ENCODE measurements at regions not wholly inside any gene's neighbourhood (a gene's known extent, or its start where the extent isn't known, plus 50 kb on each side); places are given as distances from the start of the nearest gene placed in this dataset.
"Not testable (repeated sequence)": the region's sequence is repeated elsewhere in the genome, so short reads cannot be mapped to it uniquely, and the experiment has no call there.

DNA sequence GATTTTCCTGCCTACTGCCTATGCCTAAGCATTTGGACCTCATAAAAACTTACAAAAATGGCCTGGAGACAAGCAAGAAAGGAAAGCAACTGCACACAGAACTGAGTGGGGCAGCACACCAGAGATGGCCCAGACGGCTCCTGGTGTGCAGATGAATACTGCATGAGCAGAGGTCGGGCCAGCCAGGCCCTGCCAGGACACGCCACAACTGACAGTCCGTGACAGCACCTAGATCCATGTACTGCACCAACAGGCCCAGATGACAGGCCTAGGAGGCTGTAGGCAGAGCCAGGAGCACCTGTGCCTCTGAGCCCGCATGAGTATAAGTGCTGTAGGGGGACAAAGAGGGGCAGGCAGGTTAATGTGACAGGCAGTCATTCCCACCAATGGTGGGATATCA is 160.2 kb downstream of the IGLL1 start:
- H3K4me3 Mint-ChIP-seq, result no peak overlapping the region

DNA sequence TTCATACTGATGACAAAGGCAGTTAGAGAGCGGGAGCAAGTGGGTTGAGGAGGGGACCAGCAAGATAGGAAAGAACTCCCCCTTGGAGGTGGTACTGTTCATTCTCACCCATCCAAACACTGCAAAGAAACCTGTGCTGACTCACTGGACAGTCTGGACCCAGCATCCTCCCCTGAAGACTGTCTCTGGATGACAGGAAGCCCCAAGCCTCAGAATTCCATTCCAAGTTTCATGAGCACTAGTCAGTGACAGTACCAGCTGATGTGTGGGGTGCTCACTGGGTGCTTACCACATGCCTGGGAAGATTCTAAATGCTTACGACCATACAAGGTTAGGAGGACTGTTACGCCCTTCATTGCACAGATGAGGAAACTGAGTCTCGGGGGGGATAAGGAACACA is 160.9 kb downstream of the IGLL1 start:
- no peaks in the 10 kb centered on the region for H3K36me3 Mint-ChIP-seq (ENCODE audit: low read depth)
- H3K4me3 Mint-ChIP-seq, result no peak overlapping the region
- no peaks in the 10 kb centered on the region for H3K9me3 Mint-ChIP-seq
- no peaks in the 10 kb centered on the region for H3K4me1 Mint-ChIP-seq (ENCODE audit: low read depth)
- H3K27me3 Mint-ChIP-seq, result peaks cover 4% of the 10 kb centered on the region
- H3K27ac Mint-ChIP-seq, result no peak overlapping the region

More for the DNA sequence above, 160.2 kb downstream of the IGLL1 start:
- Mint-ChIP-seq H3K9me3 (no peaks in the 10 kb centered on the region), H3K27ac (no peak overlapping the region), H3K27me3 (peaks cover 4% of the 10 kb centered on the region), H3K4me1 (ENCODE audit: low read depth) (no peaks in the 10 kb centered on the region), H3K36me3 (ENCODE audit: low read depth) (no peaks in the 10 kb centered on the region)

DNA sequence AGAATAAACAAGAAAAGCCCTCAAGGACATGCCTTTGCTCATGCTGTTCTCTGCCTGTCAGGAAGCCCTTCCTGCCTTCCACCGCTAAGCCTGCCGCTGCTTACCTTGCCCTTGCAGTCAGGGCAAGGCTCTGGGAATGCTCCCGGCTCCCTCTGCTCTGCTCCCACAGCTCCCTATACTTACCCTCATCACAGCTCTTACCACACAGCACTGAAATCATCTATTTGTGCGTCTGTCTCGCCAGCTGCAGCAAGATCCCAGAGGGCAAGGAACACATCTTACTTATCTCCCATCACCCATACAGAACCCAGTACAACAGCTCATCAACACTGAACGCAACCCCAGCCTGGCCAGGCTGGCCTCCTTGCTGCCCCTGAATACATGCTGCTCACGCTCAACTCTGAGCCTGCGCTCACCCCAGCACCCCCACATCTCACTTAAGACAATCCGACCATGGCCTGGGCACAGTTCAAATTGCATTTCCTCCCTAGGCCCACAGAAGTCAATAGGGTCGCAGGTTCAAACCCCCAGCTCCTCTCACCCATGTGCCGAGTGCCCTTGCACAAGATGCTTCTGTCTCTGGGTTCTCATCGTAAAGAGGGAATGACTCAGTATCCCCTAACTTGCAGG is 161.8 kb downstream of the IGLL1 start:
- Mint-ChIP-seq H3K4me1 (ENCODE audit: low read depth) (no peaks in the 10 kb centered on the region), H3K36me3 (ENCODE audit: low read depth) (no peaks in the 10 kb centered on the region), H3K27me3 (peaks cover 4% of the 10 kb centered on the region), H3K4me3 (no peak overlapping the region), H3K27ac (no peak overlapping the region), H3K9me3 (no peaks in the 10 kb centered on the region)

DNA sequence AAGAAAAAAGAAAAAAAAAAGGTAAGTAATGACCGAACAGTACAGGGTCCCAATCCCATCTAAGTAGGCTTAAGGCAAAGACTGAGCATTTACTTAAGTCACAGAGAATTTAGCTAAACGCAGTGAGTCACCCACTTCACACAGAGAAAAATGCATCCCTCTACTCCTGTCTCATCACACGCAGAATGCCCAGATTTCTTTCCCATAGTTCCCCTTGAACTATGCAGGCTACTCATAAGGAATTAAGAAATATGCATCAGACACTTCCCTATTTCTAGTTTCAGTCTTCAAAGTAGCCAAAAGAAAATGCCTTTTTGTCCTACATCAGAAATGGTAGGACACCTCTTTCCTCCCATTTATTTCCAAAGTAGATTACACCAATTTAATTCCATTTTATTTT is 162.8 kb downstream of the IGLL1 start:
- H3K4me1 Mint-ChIP-seq (ENCODE audit: low read depth); H3K36me3 Mint-ChIP-seq (ENCODE audit: low read depth); H3K27ac Mint-ChIP-seq; H3K27me3 Mint-ChIP-seq; H3K4me3 Mint-ChIP-seq; H3K9me3 Mint-ChIP-seq: not testable (repeated sequence)

DNA sequence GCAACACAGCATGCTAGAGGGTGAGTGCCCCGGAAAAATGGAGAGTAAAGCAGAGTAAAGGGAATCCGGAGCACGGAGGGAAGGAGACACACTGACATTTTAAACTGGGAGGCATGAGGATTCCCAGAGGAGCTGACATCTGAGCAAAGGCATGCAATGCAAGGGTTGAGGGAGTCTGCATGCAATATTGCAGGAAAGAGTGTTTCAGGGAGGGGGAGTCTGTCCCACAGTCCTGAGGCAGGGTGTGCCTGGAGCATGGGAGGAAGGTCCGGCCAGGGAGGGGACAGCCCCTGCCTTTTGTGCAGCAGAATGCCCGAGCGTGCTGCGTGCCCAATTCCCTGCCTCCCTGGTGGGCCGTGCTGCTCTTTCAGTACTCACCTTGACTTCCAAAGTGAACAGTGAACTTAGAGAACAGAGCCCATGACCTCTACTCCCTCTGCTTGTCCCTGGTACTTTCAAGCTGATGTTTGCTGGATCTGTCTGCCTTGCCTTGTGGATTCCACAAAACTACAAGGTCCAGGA is 163.9 kb downstream of the IGLL1 start:
- H3K9me3 Mint-ChIP-seq; H3K36me3 Mint-ChIP-seq (ENCODE audit: low read depth); H3K27ac Mint-ChIP-seq; H3K27me3 Mint-ChIP-seq; H3K4me1 Mint-ChIP-seq (ENCODE audit: low read depth); H3K4me3 Mint-ChIP-seq: not testable (repeated sequence)

DNA sequence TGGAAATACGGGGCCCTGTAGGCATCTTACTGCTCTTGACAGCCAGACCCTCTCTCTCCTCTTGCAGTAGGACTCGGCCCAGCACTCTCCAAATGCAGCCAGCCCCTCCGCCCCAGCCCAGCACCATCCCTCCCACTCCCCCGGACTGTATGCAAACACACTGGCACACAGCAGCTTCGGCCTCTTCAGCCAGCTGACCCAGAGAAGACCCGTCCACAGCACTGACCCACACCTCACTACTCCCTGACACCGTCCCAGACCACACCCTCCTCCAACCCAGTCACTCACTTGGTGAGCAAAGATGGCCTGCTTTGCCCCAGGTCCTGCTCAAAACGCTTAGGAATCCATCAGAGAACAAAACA is 164.6 kb downstream of the IGLL1 start:
- Mint-ChIP-seq H3K4me3 (no peak overlapping the region), H3K27ac (no peak overlapping the region), H3K36me3 (ENCODE audit: low read depth) (no peaks in the 10 kb centered on the region), H3K27me3 (peaks cover 4% of the 10 kb centered on the region), H3K9me3 (no peaks in the 10 kb centered on the region), H3K4me1 (ENCODE audit: low read depth) (peaks cover 12% of the 10 kb centered on the region)

DNA sequence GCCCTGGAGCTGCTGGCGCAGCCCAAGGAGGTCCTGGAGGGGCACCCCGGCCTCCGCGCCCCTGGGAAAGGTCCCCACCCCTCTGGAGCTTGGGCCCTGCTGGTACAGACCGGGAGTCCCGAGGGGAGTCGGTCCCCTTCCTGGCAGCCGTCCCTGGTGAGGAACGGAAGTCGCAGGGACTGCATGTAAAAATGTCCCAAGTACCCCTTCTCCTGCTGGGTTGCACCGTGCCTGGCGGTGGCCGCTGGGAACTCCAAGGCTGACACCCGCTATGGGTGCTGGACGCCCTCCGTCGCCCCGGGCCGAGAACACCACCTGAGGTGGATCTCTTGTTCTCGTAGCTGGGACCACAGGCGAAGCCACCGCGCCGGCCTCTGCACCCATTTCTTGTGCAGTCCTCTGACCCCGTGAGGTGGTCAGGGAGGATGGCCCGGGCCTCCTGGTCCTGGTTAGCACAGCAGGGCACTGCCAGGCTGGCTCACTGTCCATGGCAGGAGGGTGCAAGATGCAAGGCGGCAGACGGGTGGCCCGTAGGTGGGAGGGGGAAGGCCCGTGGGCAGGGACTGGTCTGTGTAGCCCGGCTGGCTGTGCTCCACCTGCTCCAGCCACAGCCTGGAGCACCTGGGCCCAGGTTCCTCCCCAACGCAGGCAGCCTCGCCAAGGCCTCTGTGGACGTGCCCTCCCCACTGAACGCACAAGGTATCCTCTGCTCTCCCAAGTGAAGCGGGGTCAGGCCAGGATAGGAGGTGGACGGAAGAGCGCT is 165.2 kb downstream of the IGLL1 start:
- Mint-ChIP-seq H3K27ac (no peak overlapping the region), H3K4me1 (ENCODE audit: low read depth) (peaks cover 12% of the 10 kb centered on the region), H3K4me3 (no peak overlapping the region), H3K27me3 (peaks cover 4% of the 10 kb centered on the region), H3K9me3 (no peaks in the 10 kb centered on the region), H3K36me3 (ENCODE audit: low read depth) (no peaks in the 10 kb centered on the region)

DNA sequence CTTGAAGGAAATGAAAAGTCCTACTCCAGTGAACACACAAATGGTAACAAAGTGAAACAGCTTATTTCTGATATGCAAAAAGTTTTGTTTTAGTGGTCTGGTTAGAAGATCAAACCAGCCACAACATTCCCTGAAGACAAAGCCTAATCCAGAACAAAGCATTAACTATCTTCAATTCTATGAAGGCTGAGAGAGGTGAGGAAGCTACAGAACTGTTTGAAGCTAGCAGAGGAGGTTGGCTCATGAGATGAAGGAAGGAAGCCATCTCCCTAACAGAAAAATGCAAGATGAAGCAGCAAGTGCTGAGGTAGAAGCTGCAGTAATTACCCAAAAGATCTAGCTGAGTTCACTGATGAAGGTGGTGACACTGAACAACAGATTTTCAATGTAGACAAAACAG is 168.4 kb downstream of the IGLL1 start:
- Mint-ChIP-seq H3K27me3 (no peaks in the 10 kb centered on the region), H3K4me1 (ENCODE audit: low read depth) (peaks cover 12% of the 10 kb centered on the region), H3K36me3 (ENCODE audit: low read depth) (no peaks in the 10 kb centered on the region), H3K9me3 (no peaks in the 10 kb centered on the region), H3K4me3 (no peak overlapping the region), H3K27ac (no peak overlapping the region)

DNA sequence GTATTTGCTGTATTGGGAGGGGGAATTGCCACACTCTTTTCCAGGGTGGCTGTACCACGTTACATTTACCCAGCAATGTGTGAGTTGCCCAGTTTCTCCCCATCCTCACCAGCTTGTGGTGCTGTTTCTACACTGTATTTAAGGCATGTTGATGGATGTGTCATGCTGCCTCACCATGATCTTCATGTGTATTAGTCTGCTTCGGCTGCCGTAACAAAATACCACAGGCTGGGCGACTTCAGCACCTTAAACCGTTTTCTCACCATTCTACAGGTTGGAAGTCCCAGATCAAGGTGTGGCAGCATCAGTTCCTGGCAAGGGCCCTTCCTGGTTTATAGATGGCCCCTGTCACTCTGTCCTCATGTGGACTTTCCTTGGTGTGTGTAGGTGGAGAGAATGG is 169.7 kb downstream of the IGLL1 start:
- H3K4me3 Mint-ChIP-seq, result no peak overlapping the region
- peaks cover 12% of the 10 kb centered on the region for H3K4me1 Mint-ChIP-seq (ENCODE audit: low read depth)
- no peak overlapping the region for H3K27ac Mint-ChIP-seq
- no peaks in the 10 kb centered on the region for H3K27me3 Mint-ChIP-seq
- H3K36me3 Mint-ChIP-seq (ENCODE audit: low read depth), result no peaks in the 10 kb centered on the region
- no peaks in the 10 kb centered on the region for H3K9me3 Mint-ChIP-seq

DNA sequence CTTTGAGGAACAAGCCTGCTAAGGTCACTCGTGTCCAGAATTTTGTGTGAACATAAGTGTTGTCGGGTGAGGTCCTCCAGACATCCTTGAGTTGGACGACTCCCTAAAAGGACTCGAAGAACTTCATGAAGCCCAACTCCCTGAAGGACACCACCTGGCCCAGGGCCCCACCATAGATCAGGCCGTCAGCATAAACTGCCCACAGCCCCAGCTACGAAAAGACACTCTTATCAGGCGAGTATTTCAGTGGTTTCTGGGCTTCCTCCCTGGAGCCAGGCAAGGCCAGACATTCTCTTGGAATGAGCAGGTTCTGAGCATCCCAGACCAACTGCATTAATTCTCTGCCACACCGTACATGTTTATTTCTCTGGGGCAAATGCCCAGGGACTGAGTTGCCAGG is 170.1 kb downstream of the IGLL1 start:
- Mint-ChIP-seq H3K27me3 (no peaks in the 10 kb centered on the region), H3K27ac (no peak overlapping the region)

DNA sequence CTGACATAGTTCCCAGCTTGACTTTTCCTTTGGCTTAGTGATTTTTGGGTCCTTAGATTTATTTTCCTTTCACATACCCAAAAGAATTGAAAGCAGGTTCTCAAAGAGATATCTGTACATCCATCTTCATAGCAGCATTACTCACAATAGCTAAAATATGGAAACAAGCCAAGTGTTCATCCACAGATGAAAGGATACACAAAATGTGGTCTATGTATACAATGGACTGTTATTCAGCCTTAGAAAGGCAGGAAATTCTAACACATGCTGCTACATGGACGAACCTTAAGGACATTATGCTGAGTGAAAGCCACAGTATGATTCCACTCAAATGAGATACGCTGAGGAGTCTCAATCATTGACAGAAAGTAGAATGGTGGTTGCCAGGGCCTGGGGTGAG is 171.8 kb downstream of the IGLL1 start:
- Mint-ChIP-seq H3K36me3 (ENCODE audit: low read depth) (no peaks in the 10 kb centered on the region), H3K9me3 (no peaks in the 10 kb centered on the region), H3K27ac (no peak overlapping the region), H3K27me3 (no peaks in the 10 kb centered on the region), H3K4me3 (no peak overlapping the region), H3K4me1 (ENCODE audit: low read depth) (peaks cover 12% of the 10 kb centered on the region)

More for the DNA sequence above, 170.1 kb downstream of the IGLL1 start:
- no peaks in the 10 kb centered on the region for H3K9me3 Mint-ChIP-seq
- no peak overlapping the region for H3K4me3 Mint-ChIP-seq
- H3K4me1 Mint-ChIP-seq (ENCODE audit: low read depth), result peaks cover 12% of the 10 kb centered on the region
- no peaks in the 10 kb centered on the region for H3K36me3 Mint-ChIP-seq (ENCODE audit: low read depth)

DNA sequence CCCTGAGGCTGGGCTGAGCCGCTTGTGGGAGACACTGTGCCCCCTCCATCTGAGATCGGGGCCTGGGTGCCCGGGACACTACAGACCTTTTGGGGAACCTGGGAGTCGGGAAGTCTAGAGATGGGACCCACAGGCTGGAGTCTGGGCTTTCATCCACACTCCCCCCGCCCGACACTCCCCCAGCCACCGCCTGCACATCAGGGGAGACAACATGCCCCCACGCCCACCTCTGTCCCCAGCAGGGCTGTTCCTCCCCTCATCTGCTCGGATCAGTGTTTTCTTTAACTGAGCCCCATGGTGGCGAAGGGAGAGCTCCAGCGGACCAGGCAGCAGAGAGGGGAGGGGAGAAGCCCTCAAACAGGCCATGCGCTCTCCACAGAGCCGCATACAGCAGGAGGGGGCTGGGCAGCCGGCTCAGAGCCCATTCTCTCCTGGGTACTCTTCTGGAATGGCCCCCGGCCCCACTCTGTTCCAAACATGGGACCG is 174.7 kb downstream of the IGLL1 start:
- Mint-ChIP-seq H3K9me3 (no peaks in the 10 kb centered on the region), H3K4me1 (ENCODE audit: low read depth) (no peaks in the 10 kb centered on the region), H3K27me3 (no peaks in the 10 kb centered on the region), H3K27ac (no peak overlapping the region), H3K36me3 (ENCODE audit: low read depth) (no peaks in the 10 kb centered on the region), H3K4me3 (no peak overlapping the region)

DNA sequence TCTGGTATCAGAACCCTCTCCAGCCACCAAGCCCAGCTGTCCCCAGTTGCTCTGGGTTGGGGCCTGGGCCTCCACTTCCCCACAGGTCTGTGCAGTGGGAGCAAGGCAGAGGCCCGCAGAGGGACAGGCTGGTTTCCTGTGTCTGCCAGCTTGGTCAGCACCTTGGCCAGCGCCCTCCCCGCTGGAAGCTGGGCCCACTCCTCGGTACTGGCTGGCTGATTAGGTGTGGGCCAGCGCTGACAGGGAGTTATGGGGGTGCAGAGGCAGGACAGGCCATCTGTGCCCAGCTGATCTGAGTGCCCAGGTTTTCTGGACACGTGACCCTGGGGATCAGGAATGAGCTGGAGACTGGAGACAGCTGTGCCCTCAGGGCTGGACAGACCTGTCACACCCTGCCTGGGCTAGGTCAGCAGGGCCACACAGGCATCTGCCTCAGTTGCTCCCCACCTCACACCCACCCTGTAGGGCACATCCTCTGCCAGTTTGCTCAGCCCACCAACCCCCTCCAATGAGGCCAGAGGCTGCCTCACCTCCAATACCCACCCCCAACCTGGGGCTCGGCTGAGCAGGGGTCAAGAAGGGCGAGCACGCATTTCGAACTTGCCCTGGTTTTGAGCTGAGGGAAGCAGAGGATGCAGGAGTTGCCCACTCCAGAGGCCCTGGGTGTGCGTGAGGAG is 175.3 kb downstream of the IGLL1 start:
- H3K27ac Mint-ChIP-seq, result no peak overlapping the region
- no peaks in the 10 kb centered on the region for H3K9me3 Mint-ChIP-seq
- H3K4me3 Mint-ChIP-seq, result no peak overlapping the region
- H3K4me1 Mint-ChIP-seq (ENCODE audit: low read depth), result no peaks in the 10 kb centered on the region
- no peaks in the 10 kb centered on the region for H3K27me3 Mint-ChIP-seq
- no peaks in the 10 kb centered on the region for H3K36me3 Mint-ChIP-seq (ENCODE audit: low read depth)

DNA sequence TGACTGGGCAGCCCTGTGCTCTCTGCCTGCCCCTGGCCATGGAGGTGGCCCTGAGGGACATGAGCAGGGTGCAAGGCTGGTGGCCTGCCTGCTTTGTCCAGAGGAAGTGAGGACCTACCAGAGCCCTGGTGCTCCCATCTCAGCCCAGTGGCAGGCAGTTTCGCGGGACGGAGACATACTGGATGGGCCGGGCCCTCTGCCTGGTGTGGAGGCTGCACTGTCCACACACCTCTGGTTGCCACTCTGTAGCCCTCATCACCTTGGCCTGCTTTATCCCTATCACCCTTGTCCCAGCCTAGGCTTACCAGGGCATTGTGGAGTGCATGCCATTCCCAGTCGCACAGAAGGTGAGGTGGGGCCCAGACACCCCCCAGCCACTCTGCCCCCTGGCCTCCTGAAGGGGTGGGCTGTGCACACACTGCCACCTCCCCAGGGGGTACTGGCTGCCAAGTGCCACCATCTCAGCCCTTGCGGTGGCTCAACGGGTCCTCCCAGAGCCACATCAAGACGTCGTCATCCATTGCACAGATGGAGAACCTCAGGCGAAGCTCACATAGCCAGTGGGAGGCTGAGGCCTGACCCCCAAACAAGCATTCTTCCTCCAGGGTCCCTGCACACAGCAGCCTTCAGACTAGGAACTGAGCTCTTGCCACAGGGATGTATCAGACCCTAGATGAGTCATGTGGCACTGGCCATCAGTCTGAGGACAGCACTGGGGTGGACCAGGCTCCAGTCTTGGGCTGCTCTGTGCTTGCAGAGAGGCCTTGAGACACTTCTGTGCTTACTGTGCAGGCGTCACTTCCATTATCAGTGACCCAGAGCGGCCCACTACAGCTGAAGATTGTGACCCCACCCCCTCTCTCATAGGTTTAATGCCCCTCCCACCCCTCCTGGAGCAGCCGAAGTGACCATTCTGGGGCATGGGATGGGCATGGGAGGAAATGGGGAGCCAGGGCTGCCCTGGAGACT is 176.1 kb downstream of the IGLL1 start:
- Mint-ChIP-seq H3K4me3 (no peak overlapping the region), H3K27ac (no peak overlapping the region), H3K36me3 (ENCODE audit: low read depth) (no peaks in the 10 kb centered on the region), H3K4me1 (ENCODE audit: low read depth) (no peaks in the 10 kb centered on the region), H3K9me3 (no peaks in the 10 kb centered on the region), H3K27me3 (no peaks in the 10 kb centered on the region)

Measured in stimulated activated naive CD8-positive, alpha-beta T cell treated with anti-CD3 and anti-CD28 coated beads, Interleukin-15, Interleukin-2, amounts not matched to agents 100 ng/mL and 50 ng/mL, for 24 hours (primary cell).